K562 (cell line): ENCODE measurements at regions not wholly inside any gene's neighbourhood (a gene's known extent, or its start where the extent isn't known, plus 50 kb on each side); places are given as distances from the start of the nearest gene placed in this dataset.

Experiments used
- ATAC-seq: fragments of 200-7000 bp; cut with Tn5 transposase; 3 replicates; pipeline ENCODE4 v1.9.1; 2020; ENCODE audit warnings: moderate library complexity
- BruUV-seq: library from RNA; stranded (reverse); fragments of 400-500 nt; replicated peaks from 2 replicates; lab custom pipeline; 2021; lab: Mats Ljungman, UMichigan
- CTCF ChIA-PET: fragments of 300-600 bp; formaldehyde crosslinking; extraction: SDS; loops from one replicate; lab custom pipeline; 2021; ENCODE audit warnings: low intra/inter-chr PET ratio; lab: Yijun Ruan, JAX
- POLR2A ChIA-PET: fragments of 300-600, 350-650 bp; sonication (Branson Sonifier 250); formaldehyde crosslinking; extraction: SDS; loops from one replicate; lab custom pipeline; 2021; ENCODE audit warnings: antibody characterized with exemption, inconsistent platforms; lab: Yijun Ruan, JAX
- DNase-seq, 4 experiments: peaks; one replicate each; pipeline versions ENCODE4 v3.0.0 to v3.0.0-alpha.2; 2011 to 2018; ENCODE audit warnings: low spot score in 3 of 4, mixed read lengths in 3 of 4; ENCODE audit errors: extremely low read depth in 1 of 4
- FAIRE-seq: peaks from 2 replicates; lab custom pipeline; 2011; peaks lifted over from hg19 to GRCh38; lab: Jason Lieb, UNC
- H2AFZ ChIP-seq: 2 replicates; pipeline ENCODE4 v1.6.0; 2011; ENCODE audit warnings: low read depth, low read length, control low read depth, inconsistent platforms
- H3K27ac ChIP-seq: fragments of 200-600 bp; 3 replicates; pipeline ENCODE4 v1.8.0; 2011; ENCODE audit warnings: low read depth, mild to moderate bottlenecking, control low read depth, inconsistent platforms, low read length, moderate library complexity, mixed read lengths; ENCODE audit errors: extremely low read depth
- H3K27me3 ChIP-seq, 2 experiments: fragments of 300-600 bp in 1 of 2; 2 replicates in 1 of 2; 3 replicates in 1 of 2; pipeline versions ENCODE4 v1.6.0 to v1.8.0; 2011; ENCODE audit warnings: inconsistent platforms in 2 of 2, low read length in 2 of 2, mild to moderate bottlenecking in 1 of 2, mixed read lengths in 1 of 2, moderate library complexity in 1 of 2; ENCODE audit not compliant: control insufficient read depth in 2 of 2, insufficient read depth in 2 of 2
- H3K36me3 ChIP-seq: fragments of 300-600 bp; 3 replicates; pipeline ENCODE4 v1.8.0; 2011; ENCODE audit warnings: mild to moderate bottlenecking, low read length, inconsistent platforms; ENCODE audit not compliant: control insufficient read depth, insufficient read depth
- H3K4me1 ChIP-seq, 2 experiments: fragments of 200-600 bp in 1 of 2; replicated peaks in 1 of 2; 2 replicates in 1 of 2; 3 replicates in 1 of 2; pipeline versions ENCODE4 v1.5.1 to v1.8.0; 2011; ENCODE audit warnings: inconsistent platforms in 2 of 2, low read length in 2 of 2, mild to moderate bottlenecking in 1 of 2, mixed read lengths in 1 of 2, moderate library complexity in 1 of 2; ENCODE audit not compliant: control insufficient read depth in 2 of 2, insufficient read depth in 2 of 2
- H3K4me2 ChIP-seq: 2 replicates; pipeline ENCODE4 v1.6.1; 2011; ENCODE audit warnings: low read length, control low read depth, inconsistent platforms, mixed read lengths; ENCODE audit not compliant: insufficient read depth
- H3K4me3 ChIP-seq: fragments of 200-600 bp; sonication (generic), shearing (Covaris generic); 2 replicates; pipeline ENCODE4 v1.5.1; 2016; ENCODE audit warnings: control low read depth, inconsistent platforms
- H3K79me2 ChIP-seq: fragments of 200-600 bp; 3 replicates; pipeline ENCODE4 v1.8.0; 2011; ENCODE audit warnings: low read length, inconsistent platforms; ENCODE audit not compliant: control insufficient read depth, insufficient read depth
- H3K9ac ChIP-seq, 2 experiments: 2 replicates each; pipeline versions ENCODE4 v1.6.0 to v1.6.1; 2011; ENCODE audit warnings: low read depth in 2 of 2, low read length in 2 of 2, control low read depth in 1 of 2, inconsistent platforms in 1 of 2, mild to moderate bottlenecking in 1 of 2, mixed read lengths in 1 of 2; ENCODE audit not compliant: insufficient read depth in 1 of 2
- H3K9me1 ChIP-seq: one replicate; pipeline ENCODE4 v1.6.0; 2011; ENCODE audit warnings: inconsistent platforms, mild to moderate bottlenecking, low read length, moderate library complexity; ENCODE audit not compliant: control insufficient read depth, insufficient read depth
- H3K9me3 ChIP-seq: replicated peaks from 2 replicates; pipeline ENCODE4 v1.5.1; 2011; ENCODE audit warnings: low read depth, low read length, inconsistent platforms; ENCODE audit not compliant: control insufficient read depth, insufficient read depth
- H4K20me1 ChIP-seq: replicated peaks from 2 replicates; pipeline ENCODE4 v1.6.1; 2011; ENCODE audit warnings: low read length, inconsistent platforms, mixed read lengths; ENCODE audit not compliant: control insufficient read depth, insufficient read depth
- ARID3A ChIP-seq: IDR thresholded peaks from 2 replicates; pipeline ENCODE4 v1.6.1; 2012; ENCODE audit warnings: low read depth, low read length, improper control_type of control experiment, borderline replicate concordance
- CBX2 ChIP-seq: fragments of 200-600 bp; sonication (generic); IDR thresholded peaks from one replicate; pipeline ENCODE4 v1.6.1; 2012; ENCODE audit warnings: mild to moderate bottlenecking, low read length, inconsistent platforms; ENCODE audit not compliant: insufficient read depth, poor library complexity, severe bottlenecking
- EHMT2 ChIP-seq: fragments of 450-650 bp; IDR thresholded peaks from 2 replicates; pipeline ENCODE4 v1.6.1; 2018; ENCODE audit warnings: antibody characterized with exemption
- FOSL1 ChIP-seq: fragments of 200-800 bp; sonication (Bioruptor generic); conservative IDR thresholded peaks from 2 replicates; pipeline ENCODE4 v1.6.1; 2016; ENCODE audit warnings: missing genetic modification characterization, missing compliant biosample characterization
- GATAD2A ChIP-seq: fragments of 450-650 bp; IDR thresholded peaks from 2 replicates; pipeline ENCODE4 v1.6.1; 2017
- MED1 ChIP-seq: sonication (generic); formaldehyde crosslinking; IDR thresholded peaks from 2 replicates; pipeline ENCODE4 v1.8.1; 2023; ENCODE audit warnings: missing genetic modification reagents, borderline replicate concordance
- MEF2D ChIP-seq: conservative IDR thresholded peaks from 2 replicates; pipeline ENCODE4 v1.6.1; 2016; ENCODE audit warnings: low read depth, missing genetic modification characterization, missing compliant biosample characterization
- PML ChIP-seq: IDR thresholded peaks from 2 replicates; pipeline ENCODE4 v1.6.1; 2012; ENCODE audit warnings: low read length, inconsistent platforms
- PTRF ChIP-seq: fragments of 450-650 bp; IDR thresholded peaks from 2 replicates; pipeline ENCODE4 v1.6.1; 2016; ENCODE audit warnings: mild to moderate bottlenecking, missing genetic modification characterization, missing compliant biosample characterization
- PURB ChIP-seq: sonication (generic); formaldehyde crosslinking; IDR thresholded peaks from 2 replicates; pipeline ENCODE4 v1.9.0; 2021; ENCODE audit warnings: low read depth, mild to moderate bottlenecking, missing genetic modification reagents
- RBM25 ChIP-seq: fragments of 200-400 bp; formaldehyde crosslinking; IDR thresholded peaks from 2 replicates; pipeline ENCODE4 v1.6.1; 2018; ENCODE audit warnings: low read length, low read depth, moderate library complexity; ENCODE audit not compliant: severe bottlenecking
- SIN3B ChIP-seq: fragments of 450-650 bp; IDR thresholded peaks from 2 replicates; pipeline ENCODE4 v1.6.1; 2017; ENCODE audit warnings: low read depth, mild to moderate bottlenecking, moderate library complexity
- SLC30A9 ChIP-seq: fragments of 250-450 bp; sonication (Bioruptor Pico); IDR thresholded peaks from 2 replicates; pipeline ENCODE4 v1.8.0; 2022; ENCODE audit warnings: mild to moderate bottlenecking, moderate library complexity
- SP1 ChIP-seq: sonication (generic); formaldehyde crosslinking; IDR thresholded peaks from 2 replicates; pipeline ENCODE4 v1.8.1; 2022; ENCODE audit warnings: mild to moderate bottlenecking, missing genetic modification reagents
- TARDBP ChIP-seq: fragments of 450-650 bp; IDR thresholded peaks from 2 replicates; pipeline ENCODE4 v1.6.1; 2016
- TRIM28 ChIP-seq: fragments of 450-650 bp; IDR thresholded peaks from 2 replicates; pipeline ENCODE4 v1.6.1; 2017
- XRCC3 ChIP-seq: fragments of 450-650 bp; IDR thresholded peaks from 2 replicates; pipeline ENCODE4 v1.6.1; 2017; ENCODE audit warnings: mild to moderate bottlenecking, moderate library complexity
- ZBTB2 ChIP-seq: fragments of 450-650 bp; IDR thresholded peaks from 2 replicates; pipeline ENCODE4 v1.6.1; 2016; ENCODE audit warnings: antibody characterized with exemption
- ZFX ChIP-seq: sonication (generic); formaldehyde crosslinking; IDR thresholded peaks from 2 replicates; pipeline ENCODE4 v1.8.0; 2022; ENCODE audit warnings: mild to moderate bottlenecking, missing genetic modification reagents, moderate library complexity
- ZNF780A ChIP-seq: fragments of 250-450 bp; sonication (Bioruptor Pico); IDR thresholded peaks from 2 replicates; pipeline ENCODE4 v1.5.0; 2021; ENCODE audit warnings: mild to moderate bottlenecking
- ZNF830 ChIP-seq: fragments of 250-450 bp; sonication (Bioruptor Pico); IDR thresholded peaks from 2 replicates; pipeline ENCODE4 v1.5.0; 2021; ENCODE audit warnings: mild to moderate bottlenecking
- WGBS: fragments of 100-300 bp; shearing (Covaris generic); methylation state at CpG from one replicate; pipeline ENCODE4 v1.1.6; 2016; ENCODE audit warnings: low coverage, mixed read lengths; ENCODE audit not compliant: insufficient coverage; ENCODE audit errors: missing lambda C conversion rate; 5-methylcytosine and 5-hydroxymethylcytosine counted together
- in situ Hi-C: fragments of 300-500 bp; cut with MboI; formaldehyde crosslinking; loops from 4 replicates; pipeline ENCODE4 v1.15.0; 2018; ENCODE audit warnings: inconsistent platforms, mixed read lengths
- intact Hi-C: fragments of 100-400 bp; cut with micrococcal nuclease; formaldehyde crosslinking; loops from 2 replicates; pipeline ENCODE4 v1.14.2; 2022

- TF ChIP-seq ARID3A (no peak), SP1 (no peak), MED1 (no peak), SIN3B (no peak)
- TF ChIP-seq, all 486 proteins: peak for 0
Measured at GRCh38 chr6:91813641-91814040, 1226.8 kb upstream of the MAP3K7 start (continued).

- CTCF ChIA-PET, result no interaction called here
- WGBS, result 0% methylated on average over 1 of the region's 1 CpG
- Histone ChIP-seq H3K4me2 (no peak overlapping the region), H3K4me3 (no peak overlapping the region), H2AFZ (no peak overlapping the region), H3K4me1 (no peaks in the 10 kb centered on the region), H3K9ac (no peak overlapping the region), H3K27me3 (no peaks in the 10 kb centered on the region), H4K20me1 (no peaks in the 10 kb centered on the region), H3K27ac (no peak overlapping the region), H3K9me1 (no peaks in the 10 kb centered on the region), H3K79me2 (no peaks in the 10 kb centered on the region), H3K9me3 (no peaks in the 10 kb centered on the region), H3K36me3 (no peaks in the 10 kb centered on the region)
- FAIRE-seq (no peak), DNase-seq (no peak), ATAC-seq (no peak)
- POLR2A ChIA-PET, result no interaction called here
- in situ Hi-C loops (no loop called here), intact Hi-C loops (no loop called here)
- no TSS peak for BruUV-seq
- TF ChIP-seq SLC30A9, result no peak
- TF ChIP-seq PURB (CRISPR knock-in tag), result no peak
- no peak for TF ChIP-seq ZBTB2
- no peak for TF ChIP-seq PML
- no peak for TF ChIP-seq MEF2D (tag)
- TF ChIP-seq ZNF780A (CRISPR knock-in tag), result no peak
- no peak for TF ChIP-seq CBX2
- TF ChIP-seq GATAD2A, result no peak
- no peak for TF ChIP-seq PTRF (tag)
- TF ChIP-seq ZFX (CRISPR knock-in tag), result no peak
- TF ChIP-seq EHMT2, result no peak
- TF ChIP-seq XRCC3, result no peak
- TF ChIP-seq FOSL1 (tag), result no peak
- TF ChIP-seq RBM25, result no peak
- TF ChIP-seq TRIM28, result no peak
- TF ChIP-seq TARDBP, result no peak
- no peak for TF ChIP-seq ZNF830 (CRISPR knock-in tag)
Measured at GRCh38 chr6:91812596-91813274, 1225.9 kb upstream of the MAP3K7 start.
